ENCODE measurements at regions not wholly inside any gene's neighbourhood (a gene's known extent, or its start where the extent isn't known, plus 50 kb on each side); places are given as distances from the start of the nearest gene placed in this dataset.
A peak's percentile ranks its signal among the peaks of the same experiment; 100 is the strongest.

GRCh38 chr10:78401624-78402367 lies 368.1 kb downstream of the RPS24 start:
- peak overlapping the region in 1 of 8 donors; percentile 31 for H3K27ac Mint-ChIP-seq
- H3K27me3 ChIP-seq (ENCODE audit: insufficient read depth, low read length, poor library complexity, severe bottlenecking), result no peaks in the 10 kb centered on the region
- H3K4me3 ChIP-seq (ENCODE audit: low read length), result no peak overlapping the region
- H3K27me3 Mint-ChIP-seq, result peaks cover 17 to 20% of the 10 kb centered on the region in 2 donors
- H3K9me3 Mint-ChIP-seq, result no peaks in the 10 kb centered on the region
- no peaks in the 10 kb centered on the region for H3K36me3 ChIP-seq (ENCODE audit: insufficient read depth, low read length)
- no peaks in the 10 kb centered on the region for H3K9me3 ChIP-seq (ENCODE audit: low read length)
- no peaks in the 10 kb centered on the region for H3K36me3 Mint-ChIP-seq
- peaks cover 4 to 5% (median 5%) of the 10 kb centered on the region in 3 donors for H3K4me1 Mint-ChIP-seq
- H3K27ac ChIP-seq (ENCODE audit: low read depth, low read length), result no peak overlapping the region
- H3K4me1 ChIP-seq (ENCODE audit: insufficient read depth, low read length), result no peaks in the 10 kb centered on the region
- no peak overlapping the region for H3K4me3 Mint-ChIP-seq
- POLR2A ChIA-PET, result no interaction called here
- DNase-seq, result no peak
- CTCF ChIA-PET, result no interaction called here

GRCh38 chr10:78402591-78402990 lies 368.9 kb downstream of the RPS24 start:
- no peak overlapping the region for H3K27ac ChIP-seq (ENCODE audit: low read depth, low read length)
- no peaks in the 10 kb centered on the region for H3K36me3 Mint-ChIP-seq

GRCh38 chr10:78403781-78404180 lies 370.1 kb downstream of the RPS24 start:
- Mint-ChIP-seq H3K27ac (no peak overlapping the region), H3K9me3 (no peaks in the 10 kb centered on the region), H3K4me1 (peaks cover 7 to 11% (median 8%) of the 10 kb centered on the region in 3 donors), H3K4me3 (no peak overlapping the region), H3K36me3 (no peaks in the 10 kb centered on the region), H3K27me3 (peaks cover 19 to 32% of the 10 kb centered on the region in 2 donors)
- Histone ChIP-seq H3K36me3 (ENCODE audit: insufficient read depth, low read length) (no peaks in the 10 kb centered on the region), H3K4me3 (ENCODE audit: low read length) (no peak overlapping the region), H3K9me3 (ENCODE audit: low read length) (no peaks in the 10 kb centered on the region), H3K27me3 (ENCODE audit: insufficient read depth, low read length, poor library complexity, severe bottlenecking) (no peaks in the 10 kb centered on the region), H3K4me1 (ENCODE audit: insufficient read depth, low read length) (no peaks in the 10 kb centered on the region), H3K27ac (ENCODE audit: low read depth, low read length) (no peak overlapping the region)
- POLR2A ChIA-PET, result no interaction called here
- CTCF ChIA-PET, result no interaction called here
- DNase-seq, result no peak

More at GRCh38 chr10:78402591-78402990, 368.9 kb downstream of the RPS24 start:
- Mint-ChIP-seq H3K9me3 (no peaks in the 10 kb centered on the region), H3K4me1 (peaks cover 7 to 9% (median 8%) of the 10 kb centered on the region in 3 donors), H3K27me3 (peaks cover 17 to 24% of the 10 kb centered on the region in 2 donors), H3K27ac (no peak overlapping the region), H3K4me3 (no peak overlapping the region)
- Histone ChIP-seq H3K27me3 (ENCODE audit: insufficient read depth, low read length, poor library complexity, severe bottlenecking) (no peaks in the 10 kb centered on the region), H3K4me3 (ENCODE audit: low read length) (no peak overlapping the region), H3K9me3 (ENCODE audit: low read length) (no peaks in the 10 kb centered on the region), H3K36me3 (ENCODE audit: insufficient read depth, low read length) (no peaks in the 10 kb centered on the region), H3K4me1 (ENCODE audit: insufficient read depth, low read length) (no peaks in the 10 kb centered on the region)
- CTCF ChIA-PET, result no interaction called here
- POLR2A ChIA-PET, result no interaction called here
- DNase-seq, result no peak

- no peak overlapping the region for H3K27ac Mint-ChIP-seq
- H3K36me3 Mint-ChIP-seq, result no peaks in the 10 kb centered on the region
- H3K4me1 Mint-ChIP-seq, result peaks cover 7 to 11% (median 8%) of the 10 kb centered on the region in 3 donors
- H3K4me3 Mint-ChIP-seq, result no peak overlapping the region
- H3K27ac ChIP-seq (ENCODE audit: low read depth, low read length), result no peak overlapping the region
- H3K4me1 ChIP-seq (ENCODE audit: insufficient read depth, low read length), result no peaks in the 10 kb centered on the region
- no peaks in the 10 kb centered on the region for H3K9me3 ChIP-seq (ENCODE audit: low read length)
- ChIA-PET POLR2A (no interaction called here), CTCF (no interaction called here)
- no peaks in the 10 kb centered on the region for H3K9me3 Mint-ChIP-seq
- H3K27me3 Mint-ChIP-seq, result peaks cover 19 to 35% of the 10 kb centered on the region in 2 donors
- no peaks in the 10 kb centered on the region for H3K27me3 ChIP-seq (ENCODE audit: insufficient read depth, low read length, poor library complexity, severe bottlenecking)
- H3K36me3 ChIP-seq (ENCODE audit: insufficient read depth, low read length), result no peaks in the 10 kb centered on the region
- DNase-seq, result no peak
- no peak overlapping the region for H3K4me3 ChIP-seq (ENCODE audit: low read length)
Observed at GRCh38 chr10:78404296-78404695, 370.6 kb downstream of the RPS24 start.

- ChIA-PET POLR2A (no interaction called here), CTCF (no interaction called here)
- Histone ChIP-seq H3K27me3 (ENCODE audit: insufficient read depth, low read length, poor library complexity, severe bottlenecking) (no peaks in the 10 kb centered on the region), H3K36me3 (ENCODE audit: insufficient read depth, low read length) (no peaks in the 10 kb centered on the region), H3K27ac (ENCODE audit: low read depth, low read length) (no peak overlapping the region), H3K9me3 (ENCODE audit: low read length) (no peaks in the 10 kb centered on the region), H3K4me1 (ENCODE audit: insufficient read depth, low read length) (no peaks in the 10 kb centered on the region), H3K4me3 (ENCODE audit: low read length) (no peak overlapping the region)
- no peak for DNase-seq
- H3K27ac Mint-ChIP-seq, result no peak overlapping the region
- H3K4me1 Mint-ChIP-seq, result peaks cover 7 to 11% (median 8%) of the 10 kb centered on the region in 3 donors
- no peak overlapping the region for H3K4me3 Mint-ChIP-seq
- H3K27me3 Mint-ChIP-seq, result peaks cover 23 to 43% of the 10 kb centered on the region in 2 donors
- no peaks in the 10 kb centered on the region for H3K36me3 Mint-ChIP-seq
- no peaks in the 10 kb centered on the region for H3K9me3 Mint-ChIP-seq
Observed at GRCh38 chr10:78405231-78405630, 371.6 kb downstream of the RPS24 start.

GRCh38 chr10:78405736-78406135 lies 372.1 kb downstream of the RPS24 start:
- Histone ChIP-seq H3K27ac (ENCODE audit: low read depth, low read length) (no peak overlapping the region), H3K36me3 (ENCODE audit: insufficient read depth, low read length) (no peaks in the 10 kb centered on the region), H3K4me3 (ENCODE audit: low read length) (no peak overlapping the region), H3K4me1 (ENCODE audit: insufficient read depth, low read length) (no peaks in the 10 kb centered on the region), H3K27me3 (ENCODE audit: insufficient read depth, low read length, poor library complexity, severe bottlenecking) (no peaks in the 10 kb centered on the region), H3K9me3 (ENCODE audit: low read length) (no peaks in the 10 kb centered on the region)
- POLR2A ChIA-PET, result no interaction called here
- Mint-ChIP-seq H3K27me3 (peaks cover 23 to 41% of the 10 kb centered on the region in 2 donors), H3K9me3 (no peaks in the 10 kb centered on the region), H3K4me3 (peak overlapping the region in 1 of 7 donors; percentile 54), H3K36me3 (no peaks in the 10 kb centered on the region), H3K27ac (no peak overlapping the region), H3K4me1 (peaks cover 7 to 11% (median 8%) of the 10 kb centered on the region in 3 donors)
- CTCF ChIA-PET, result no interaction called here
- no peak for DNase-seq

- no peak overlapping the region for H3K27ac Mint-ChIP-seq
- H3K4me1 ChIP-seq (ENCODE audit: insufficient read depth, low read length), result no peaks in the 10 kb centered on the region
- H3K4me1 Mint-ChIP-seq, result peaks cover 7 to 11% (median 8%) of the 10 kb centered on the region in 3 donors
- no peak for DNase-seq
- H3K9me3 Mint-ChIP-seq, result no peaks in the 10 kb centered on the region
- ChIA-PET CTCF (no interaction called here), POLR2A (no interaction called here)
- H3K4me3 Mint-ChIP-seq, result peak overlapping the region in 6 of 7 donors; percentile 66 to 89 (median 69)
- H3K4me3 ChIP-seq (ENCODE audit: low read length), result peak overlapping the region; percentile 14
- no peaks in the 10 kb centered on the region for H3K36me3 Mint-ChIP-seq
- no peak overlapping the region for H3K27ac ChIP-seq (ENCODE audit: low read depth, low read length)
- no peaks in the 10 kb centered on the region for H3K27me3 ChIP-seq (ENCODE audit: insufficient read depth, low read length, poor library complexity, severe bottlenecking)
- H3K27me3 Mint-ChIP-seq, result peaks cover 23 to 41% of the 10 kb centered on the region in 2 donors
- no peaks in the 10 kb centered on the region for H3K9me3 ChIP-seq (ENCODE audit: low read length)
- no peaks in the 10 kb centered on the region for H3K36me3 ChIP-seq (ENCODE audit: insufficient read depth, low read length)
Observed at GRCh38 chr10:78406648-78407008, 373.0 kb downstream of the RPS24 start.

- Histone ChIP-seq H3K4me1 (ENCODE audit: insufficient read depth, low read length) (no peaks in the 10 kb centered on the region), H3K27me3 (ENCODE audit: insufficient read depth, low read length, poor library complexity, severe bottlenecking) (no peaks in the 10 kb centered on the region), H3K27ac (ENCODE audit: low read depth, low read length) (no peak overlapping the region), H3K36me3 (ENCODE audit: insufficient read depth, low read length) (no peaks in the 10 kb centered on the region), H3K9me3 (ENCODE audit: low read length) (no peaks in the 10 kb centered on the region), H3K4me3 (ENCODE audit: low read length) (peak overlapping the region; percentile 14)
- Mint-ChIP-seq H3K9me3 (no peaks in the 10 kb centered on the region), H3K4me1 (peaks cover 7 to 11% (median 8%) of the 10 kb centered on the region in 3 donors), H3K27ac (peak overlapping the region in 2 of 8 donors; percentile 37 to 54), H3K36me3 (no peaks in the 10 kb centered on the region), H3K4me3 (peak overlapping the region; percentile 53 to 89 (median 68)), H3K27me3 (peaks cover 23 to 41% of the 10 kb centered on the region in 2 donors)
- DNase-seq, result peak in 4 of 5 donors; percentile 11 to 59 (median 30)
- ChIA-PET CTCF (no interaction called here), POLR2A (no interaction called here)
Observed at GRCh38 chr10:78407009-78407711, 373.5 kb downstream of the RPS24 start.

All from CD8-positive, alpha-beta memory T cell (primary cell).